Left ventricle myocardium inferior (tissue), 1 donor: ENCODE measurements at regions not wholly inside any gene's neighbourhood (a gene's known extent, or its start where the extent isn't known, plus 50 kb on each side); places are given as distances from the start of the nearest gene placed in this dataset.

Experiments used
- DNase-seq: peaks from one replicate; pipeline ENCODE4 v3.0.0-alpha.2; 2020
- H3K27ac ChIP-seq: fragments of 200-600 bp; replicated peaks from 2 replicates; pipeline ENCODE4 v1.8.0; 2021
- H3K27me3 ChIP-seq: fragments of 200-600 bp; 2 replicates; pipeline ENCODE4 v1.8.0; 2021; ENCODE audit warnings: low read depth
- H3K36me3 ChIP-seq: fragments of 200-600 bp; 2 replicates; pipeline ENCODE4 v1.8.0; 2021
- H3K4me1 ChIP-seq: fragments of 200-600 bp; 2 replicates; pipeline ENCODE4 v1.8.0; 2021
- H3K4me3 ChIP-seq: fragments of 200-600 bp; 2 replicates; pipeline ENCODE4 v1.8.0; 2021; ENCODE audit warnings: mild to moderate bottlenecking, moderate library complexity
- H3K9me3 ChIP-seq: fragments of 200-600 bp; replicated peaks from 2 replicates; pipeline ENCODE4 v1.8.0; 2021
- intact Hi-C: fragments of 100-400 bp; cut with micrococcal nuclease; formaldehyde crosslinking; loops from one replicate; pipeline ENCODE4 v1.11.0; 2022
- TF ChIP-seq, protein P1 (sequence below): fragments of 200-600 bp; IDR thresholded peaks from 2 replicates; pipeline ENCODE4 v1.8.0; 2021; ENCODE audit warnings: antibody characterized with exemption, mild to moderate bottlenecking, borderline replicate concordance
- donor health status: DM: no; HTN: yes; CAD: no; lungs with severe emphysema.

GRCh38 chr4:148926276-148927260, 484.4 kb upstream of the NR3C2 start:
- H3K4me1 ChIP-seq, result peaks cover 8% of the 10 kb centered on the region
- intact Hi-C loops, result no loop called here
- no peaks in the 10 kb centered on the region for H3K27me3 ChIP-seq
- DNase-seq, result peak; percentile 50
- H3K27ac ChIP-seq, result no peak overlapping the region
- TF ChIP-seq, protein P1, sequence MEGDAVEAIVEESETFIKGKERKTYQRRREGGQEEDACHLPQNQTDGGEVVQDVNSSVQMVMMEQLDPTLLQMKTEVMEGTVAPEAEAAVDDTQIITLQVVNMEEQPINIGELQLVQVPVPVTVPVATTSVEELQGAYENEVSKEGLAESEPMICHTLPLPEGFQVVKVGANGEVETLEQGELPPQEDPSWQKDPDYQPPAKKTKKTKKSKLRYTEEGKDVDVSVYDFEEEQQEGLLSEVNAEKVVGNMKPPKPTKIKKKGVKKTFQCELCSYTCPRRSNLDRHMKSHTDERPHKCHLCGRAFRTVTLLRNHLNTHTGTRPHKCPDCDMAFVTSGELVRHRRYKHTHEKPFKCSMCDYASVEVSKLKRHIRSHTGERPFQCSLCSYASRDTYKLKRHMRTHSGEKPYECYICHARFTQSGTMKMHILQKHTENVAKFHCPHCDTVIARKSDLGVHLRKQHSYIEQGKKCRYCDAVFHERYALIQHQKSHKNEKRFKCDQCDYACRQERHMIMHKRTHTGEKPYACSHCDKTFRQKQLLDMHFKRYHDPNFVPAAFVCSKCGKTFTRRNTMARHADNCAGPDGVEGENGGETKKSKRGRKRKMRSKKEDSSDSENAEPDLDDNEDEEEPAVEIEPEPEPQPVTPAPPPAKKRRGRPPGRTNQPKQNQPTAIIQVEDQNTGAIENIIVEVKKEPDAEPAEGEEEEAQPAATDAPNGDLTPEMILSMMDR, result no peak
- no peaks in the 10 kb centered on the region for H3K36me3 ChIP-seq
- H3K9me3 ChIP-seq, result peaks cover 17% of the 10 kb centered on the region
- no peak overlapping the region for H3K4me3 ChIP-seq

DNA sequence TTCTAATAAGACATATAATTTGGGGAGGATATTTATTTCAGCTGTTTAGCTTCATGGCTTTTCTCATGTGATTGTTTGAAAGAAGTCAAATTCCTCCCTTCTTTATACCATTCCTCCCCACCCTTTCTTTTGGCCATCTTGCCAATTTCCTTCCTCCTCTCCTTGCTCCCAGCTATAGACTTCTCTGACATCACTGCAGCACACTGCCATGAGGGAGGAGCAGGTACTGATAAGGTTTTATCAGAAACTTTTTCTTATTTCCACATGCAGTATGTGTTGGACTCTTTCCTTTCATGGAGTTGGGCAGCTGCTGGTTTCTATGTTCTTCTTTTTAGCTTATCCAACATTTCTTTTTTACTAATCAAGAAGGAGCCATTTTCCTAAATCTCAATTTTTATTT, 481.7 kb upstream of the NR3C2 start:
- no peak for DNase-seq
- intact Hi-C loops, result no loop called here
- Histone ChIP-seq H3K27ac (no peak overlapping the region), H3K9me3 (no peaks in the 10 kb centered on the region), H3K4me3 (no peak overlapping the region), H3K4me1 (peaks cover 8% of the 10 kb centered on the region), H3K27me3 (no peaks in the 10 kb centered on the region), H3K36me3 (no peaks in the 10 kb centered on the region)
- TF ChIP-seq, protein P1, result no peak

DNA sequence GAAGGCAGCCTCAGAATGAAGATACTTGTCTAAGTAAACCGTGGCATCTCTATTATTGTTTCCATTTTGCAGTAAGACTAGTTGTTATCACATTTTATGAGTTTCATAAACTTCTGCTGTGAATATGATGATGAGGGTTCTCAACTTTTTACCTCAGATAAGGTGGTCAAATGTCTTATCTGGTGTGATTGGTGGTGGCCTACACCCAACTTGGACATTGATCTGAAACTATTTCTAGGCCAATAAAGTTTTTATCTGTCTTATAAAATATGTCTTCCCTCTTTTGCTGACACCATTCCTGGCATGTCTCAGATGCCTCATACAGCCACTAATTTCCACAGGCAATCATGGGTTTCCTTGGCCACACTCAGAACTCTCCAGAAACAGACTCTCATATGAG, 480.3 kb upstream of the NR3C2 start:
- TF ChIP-seq, protein P1, result no peak

GRCh38 chr4:148914734-148915133, 472.5 kb upstream of the NR3C2 start:
- TF ChIP-seq, protein P1, result no peak
- DNase-seq, result no peak
- no peaks in the 10 kb centered on the region for H3K9me3 ChIP-seq
- H3K27ac ChIP-seq, result no peak overlapping the region
- H3K4me3 ChIP-seq, result no peak overlapping the region
- H3K4me1 ChIP-seq, result no peaks in the 10 kb centered on the region
- intact Hi-C loops, result no loop called here
- H3K36me3 ChIP-seq, result no peaks in the 10 kb centered on the region
- no peaks in the 10 kb centered on the region for H3K27me3 ChIP-seq

More for the DNA sequence above, 480.3 kb upstream of the NR3C2 start:
- Histone ChIP-seq H3K36me3 (no peaks in the 10 kb centered on the region), H3K9me3 (no peaks in the 10 kb centered on the region), H3K27me3 (no peaks in the 10 kb centered on the region), H3K4me3 (no peak overlapping the region), H3K4me1 (peaks cover 8% of the 10 kb centered on the region), H3K27ac (no peak overlapping the region)
- intact Hi-C loops, result no loop called here
- no peak for DNase-seq

- TF ChIP-seq, protein P1, result no peak
- intact Hi-C loops, result no loop called here
- no peak overlapping the region for H3K27ac ChIP-seq
These were observed 472.1 kb upstream of the NR3C2 start for GRCh38 chr4:148914301-148914700.

More at GRCh38 chr4:148914301-148914700, 472.1 kb upstream of the NR3C2 start:
- Histone ChIP-seq H3K4me3 (no peak overlapping the region), H3K9me3 (no peaks in the 10 kb centered on the region), H3K36me3 (no peaks in the 10 kb centered on the region), H3K4me1 (no peaks in the 10 kb centered on the region), H3K27me3 (no peaks in the 10 kb centered on the region)
- no peak for DNase-seq
